WTC11 (cell line): ENCODE measurements at regions not wholly inside any gene's neighbourhood (a gene's known extent, or its start where the extent isn't known, plus 50 kb on each side); places are given as distances from the start of the nearest gene placed in this dataset.

Experiments
- ATAC-seq: fragments of 200-7000 bp; cut with Tn5 transposase; 2 replicates; pipeline ENCODE4 v1.10.0; 2021; ENCODE audit warnings: mild to moderate bottlenecking, moderate library complexity
- CTCF ChIA-PET: fragments of 300-600 bp; sonication (Branson Sonifier 250); formaldehyde crosslinking; loops from one replicate; lab custom pipeline; 2021; ENCODE audit warnings: antibody characterized with exemption; lab: Charles Lee
- POLR2A ChIA-PET: fragments of 350-600 bp; sonication (Branson Sonifier 250); formaldehyde crosslinking; loops from one replicate; lab custom pipeline; 2021; ENCODE audit warnings: antibody characterized with exemption; lab: Charles Lee
- DNase-seq: peaks from one replicate; pipeline ENCODE4 v3.0.0; 2021; ENCODE audit warnings: low spot score
- H3K27ac Mint-ChIP-seq: 2 replicates; pipeline ENCODE4 v1.8.0; 2021; ENCODE audit warnings: mixed read lengths
- H3K27me3 Mint-ChIP-seq: 2 replicates; pipeline ENCODE4 v1.8.0; 2021; ENCODE audit warnings: low read depth, mild to moderate bottlenecking, moderate library complexity, mixed read lengths
- H3K36me3 Mint-ChIP-seq: 2 replicates; pipeline ENCODE4 v1.8.0; 2021; ENCODE audit warnings: mixed read lengths
- H3K4me1 Mint-ChIP-seq: 2 replicates; pipeline ENCODE4 v1.8.0; 2022; ENCODE audit warnings: mixed read lengths
- H3K4me3 Mint-ChIP-seq: 2 replicates; pipeline ENCODE4 v1.8.0; 2021; ENCODE audit warnings: mild to moderate bottlenecking, moderate library complexity, mixed read lengths
- H3K9me3 Mint-ChIP-seq: 2 replicates; pipeline ENCODE4 v1.8.0; 2021; ENCODE audit warnings: mixed read lengths
- CBFB ChIP-seq: sonication (generic); formaldehyde crosslinking; IDR thresholded peaks from 2 replicates; pipeline ENCODE4 v1.8.1; 2022; ENCODE audit warnings: mild to moderate bottlenecking, low read depth, missing genetic modification reagents
- E2F1 ChIP-seq: sonication (generic); formaldehyde crosslinking; IDR thresholded peaks from 2 replicates; pipeline ENCODE4 v1.8.0; 2022; ENCODE audit warnings: mild to moderate bottlenecking, missing genetic modification reagents
- E2F4 ChIP-seq: sonication (generic); formaldehyde crosslinking; IDR thresholded peaks from 2 replicates; pipeline ENCODE4 v1.8.1; 2022; ENCODE audit warnings: low read depth, mild to moderate bottlenecking, moderate library complexity, missing genetic modification reagents, borderline replicate concordance
- ETV6 ChIP-seq: sonication (generic); formaldehyde crosslinking; IDR thresholded peaks from 2 replicates; pipeline ENCODE4 v1.8.1; 2022; ENCODE audit warnings: mild to moderate bottlenecking, missing genetic modification reagents
- FOXK1 ChIP-seq: sonication (generic); formaldehyde crosslinking; IDR thresholded peaks from 2 replicates; pipeline ENCODE4 v1.8.0; 2022; ENCODE audit warnings: mild to moderate bottlenecking, moderate library complexity, missing genetic modification reagents
- GABPB1 ChIP-seq: sonication (generic); formaldehyde crosslinking; IDR thresholded peaks from 2 replicates; pipeline ENCODE4 v1.8.1; 2023; ENCODE audit warnings: mild to moderate bottlenecking, missing genetic modification reagents
- GTF2I ChIP-seq: fragments of 250-450 bp; sonication (Bioruptor Pico); conservative IDR thresholded peaks from 2 replicates; pipeline ENCODE4 v1.4.0; 2021; ENCODE audit warnings: mild to moderate bottlenecking
- IRF1 ChIP-seq: sonication (generic); formaldehyde crosslinking; IDR thresholded peaks from 2 replicates; pipeline ENCODE4 v1.8.0; 2023; ENCODE audit warnings: missing genetic modification reagents
- IRF2 ChIP-seq: sonication (generic); formaldehyde crosslinking; IDR thresholded peaks from 2 replicates; pipeline ENCODE4 v1.8.0; 2022; ENCODE audit warnings: low read depth, missing genetic modification reagents, borderline replicate concordance
- JAZF1 ChIP-seq: fragments of 250-450 bp; sonication (Bioruptor Pico); IDR thresholded peaks from 2 replicates; pipeline ENCODE4 v1.9.0; 2021; ENCODE audit warnings: moderate library complexity, mild to moderate bottlenecking, inconsistent platforms
- JUN ChIP-seq: sonication (generic); formaldehyde crosslinking; IDR thresholded peaks from 2 replicates; pipeline ENCODE4 v1.8.0; 2023; ENCODE audit warnings: mild to moderate bottlenecking, missing genetic modification reagents
- MXD4 ChIP-seq: fragments of 250-450 bp; sonication (Bioruptor Pico); IDR thresholded peaks from 2 replicates; pipeline ENCODE4 v1.8.0; 2021; ENCODE audit warnings: mild to moderate bottlenecking, moderate library complexity, borderline replicate concordance
- NR1H2 ChIP-seq: sonication (generic); formaldehyde crosslinking; IDR thresholded peaks from 2 replicates; pipeline ENCODE4 v1.9.0; 2021; ENCODE audit warnings: mild to moderate bottlenecking, moderate library complexity, missing genetic modification reagents
- NR3C1 ChIP-seq: sonication (generic); formaldehyde crosslinking; conservative IDR thresholded peaks from 2 replicates; pipeline ENCODE4 v1.8.1; 2023; ENCODE audit warnings: low read depth, mild to moderate bottlenecking, missing genetic modification reagents
- RELA ChIP-seq: sonication (generic); formaldehyde crosslinking; IDR thresholded peaks from 2 replicates; pipeline ENCODE4 v1.8.1; 2022; ENCODE audit warnings: missing genetic modification reagents, mild to moderate bottlenecking, borderline replicate concordance
- RORB ChIP-seq: fragments of 250-450 bp; sonication (Bioruptor Pico); IDR thresholded peaks from 2 replicates; pipeline ENCODE4 v1.9.0; 2021; ENCODE audit warnings: mild to moderate bottlenecking
- SMAD3 ChIP-seq: sonication (generic); formaldehyde crosslinking; IDR thresholded peaks from 2 replicates; pipeline ENCODE4 v1.8.0; 2022; ENCODE audit warnings: missing genetic modification reagents, mild to moderate bottlenecking, borderline replicate concordance
- SMAD4 ChIP-seq: sonication (generic); formaldehyde crosslinking; IDR thresholded peaks from 2 replicates; pipeline ENCODE4 v1.8.0; 2022; ENCODE audit warnings: mild to moderate bottlenecking, missing genetic modification reagents
- SP1 ChIP-seq: sonication (generic); formaldehyde crosslinking; conservative IDR thresholded peaks from 2 replicates; pipeline ENCODE4 v1.8.1; 2022; ENCODE audit warnings: missing genetic modification reagents
- TEAD1 ChIP-seq: sonication (generic); formaldehyde crosslinking; IDR thresholded peaks from 2 replicates; pipeline ENCODE4 v1.8.0; 2022; ENCODE audit warnings: mild to moderate bottlenecking, missing genetic modification reagents
- TF ChIP-seq, protein P1 (sequence below): sonication (generic); formaldehyde crosslinking; IDR thresholded peaks from 2 replicates; pipeline ENCODE4 v1.8.1; 2023; ENCODE audit warnings: mild to moderate bottlenecking, moderate library complexity, missing genetic modification reagents
- TF ChIP-seq, protein P2 (sequence below): sonication (generic); formaldehyde crosslinking; IDR thresholded peaks from 2 replicates; pipeline ENCODE4 v1.8.0; 2022; ENCODE audit warnings: mild to moderate bottlenecking, missing genetic modification reagents
- TF ChIP-seq, protein P3 (sequence below): sonication (generic); formaldehyde crosslinking; conservative IDR thresholded peaks from 2 replicates; pipeline ENCODE4 v1.8.1; 2023; ENCODE audit warnings: mild to moderate bottlenecking, low read depth, missing genetic modification reagents, moderate library complexity

DNA sequence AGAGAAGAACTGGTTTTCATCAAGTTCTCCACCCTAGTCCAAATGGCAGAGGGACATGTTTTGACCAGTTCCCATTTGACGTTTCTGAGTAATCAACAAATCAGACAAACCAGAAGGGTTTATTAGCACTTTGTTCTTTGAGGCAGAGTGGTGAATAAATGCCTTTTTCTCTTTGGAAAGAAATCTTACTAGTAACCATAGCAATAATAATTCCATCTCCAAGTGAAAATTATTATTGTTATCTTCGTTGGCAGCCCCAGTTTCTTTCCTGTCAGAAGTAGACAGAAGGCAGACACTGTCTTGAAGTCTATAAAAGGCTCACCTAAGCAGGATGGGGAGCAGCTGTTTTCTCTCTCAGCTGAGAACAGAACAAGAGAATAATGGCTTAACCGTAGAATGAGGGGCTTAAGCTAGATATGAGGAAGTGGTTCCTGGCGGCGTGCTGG is 391.6 kb downstream of the PBX1 start:
- ChIA-PET POLR2A (interaction anchor here (0.5 kb wide), 1 partner anchor 249 kb away, joined by 3 read pairs; no protein-coding TSS in a partner anchor), CTCF (interaction anchor here (0.7 to 1.0 kb wide), 3 partner anchors 20 to 28 kb away, joined by 3 to 5 read pairs (median 4); no protein-coding TSS in a partner anchor)

DNA sequence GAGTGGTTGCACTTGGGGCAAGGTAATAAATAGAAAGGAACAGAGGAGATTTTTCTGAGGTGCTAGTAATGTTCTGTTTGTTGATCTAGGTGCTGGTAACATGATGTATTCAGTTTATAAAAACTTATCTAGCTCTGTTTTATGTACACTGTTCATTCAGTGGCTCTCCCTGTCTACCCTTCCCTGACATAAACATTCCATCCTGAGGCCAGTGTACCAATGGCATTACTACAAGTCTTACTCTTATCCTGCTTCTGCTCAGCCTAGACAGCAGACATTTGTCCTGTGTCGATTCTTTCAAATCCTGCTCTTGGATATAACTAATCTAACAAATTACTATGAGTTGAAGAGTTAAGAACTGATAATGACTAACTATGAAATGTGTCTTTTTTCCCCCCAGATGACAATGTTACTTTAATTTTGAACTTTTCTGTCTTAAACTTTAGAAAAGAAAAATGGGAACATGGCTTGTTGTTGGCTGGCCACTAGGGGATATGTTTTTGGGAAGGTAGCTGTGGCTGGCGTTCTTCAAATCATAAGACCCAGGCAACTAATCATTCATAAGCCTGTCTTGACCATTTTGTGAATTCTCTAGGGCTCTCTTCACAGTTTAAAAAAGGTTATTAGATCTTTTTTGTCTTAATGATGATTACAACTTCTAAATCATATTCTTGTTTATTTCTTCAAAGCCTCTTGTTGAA is 390.9 kb downstream of the PBX1 start:
- TF ChIP-seq FOXK1 (CRISPR knock-in tag), result no peak
- TF ChIP-seq SMAD3 (CRISPR knock-in tag), result no peak
- Mint-ChIP-seq H3K4me1 (peaks cover 12% of the 10 kb centered on the region), H3K27me3 (no peaks in the 10 kb centered on the region; the same call in 1 of the 2 replicates), H3K4me3 (no peak overlapping the region), H3K9me3 (peaks cover 33% of the 10 kb centered on the region), H3K27ac (no peak overlapping the region), H3K36me3 (peaks cover 22% of the 10 kb centered on the region)
- DNase-seq, result no peak
- ChIA-PET CTCF (interaction anchor here (0.7 to 1.0 kb wide), 3 partner anchors 20 to 28 kb away, joined by 3 to 5 read pairs (median 4); no protein-coding TSS in a partner anchor), POLR2A (interaction anchor here (0.5 kb wide), 1 partner anchor 249 kb away, joined by 3 read pairs; no protein-coding TSS in a partner anchor)
- ATAC-seq, result no peak

More for the DNA sequence above, 391.6 kb downstream of the PBX1 start:
- H3K9me3 Mint-ChIP-seq, result peaks cover 33% of the 10 kb centered on the region
- no peak overlapping the region for H3K27ac Mint-ChIP-seq
- H3K36me3 Mint-ChIP-seq, result peaks cover 22% of the 10 kb centered on the region
- H3K4me3 Mint-ChIP-seq, result no peak overlapping the region
- no peaks in the 10 kb centered on the region; the same call in 1 of the 2 replicates for H3K27me3 Mint-ChIP-seq
- DNase-seq (no peak), ATAC-seq (no peak)
- peaks cover 12% of the 10 kb centered on the region for H3K4me1 Mint-ChIP-seq
- TF ChIP-seq E2F4 (CRISPR knock-in tag), result no peak
- no peak for TF ChIP-seq SP1 (CRISPR knock-in tag)
- TF ChIP-seq, protein P1, sequence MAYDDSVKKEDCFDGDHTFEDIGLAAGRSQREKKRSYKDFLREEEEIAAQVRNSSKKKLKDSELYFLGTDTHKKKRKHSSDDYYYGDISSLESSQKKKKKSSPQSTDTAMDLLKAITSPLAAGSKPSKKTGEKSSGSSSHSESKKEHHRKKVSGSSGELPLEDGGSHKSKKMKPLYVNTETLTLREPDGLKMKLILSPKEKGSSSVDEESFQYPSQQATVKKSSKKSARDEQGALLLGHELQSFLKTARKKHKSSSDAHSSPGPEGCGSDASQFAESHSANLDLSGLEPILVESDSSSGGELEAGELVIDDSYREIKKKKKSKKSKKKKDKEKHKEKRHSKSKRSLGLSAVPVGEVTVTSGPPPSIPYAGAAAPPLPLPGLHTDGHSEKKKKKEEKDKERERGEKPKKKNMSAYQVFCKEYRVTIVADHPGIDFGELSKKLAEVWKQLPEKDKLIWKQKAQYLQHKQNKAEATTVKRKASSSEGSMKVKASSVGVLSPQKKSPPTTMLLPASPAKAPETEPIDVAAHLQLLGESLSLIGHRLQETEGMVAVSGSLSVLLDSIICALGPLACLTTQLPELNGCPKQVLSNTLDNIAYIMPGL (CRISPR knock-in tag), result no peak
- no peak for TF ChIP-seq SMAD4 (CRISPR knock-in tag)
- no peak for TF ChIP-seq MXD4 (CRISPR knock-in tag)
- no peak for TF ChIP-seq JAZF1 (CRISPR knock-in tag)
- no peak for TF ChIP-seq ETV6 (CRISPR knock-in tag)
- TF ChIP-seq GABPB1 (CRISPR knock-in tag), result no peak
- no peak for TF ChIP-seq IRF2
- TF ChIP-seq E2F1, result no peak
- TF ChIP-seq, protein P2, sequence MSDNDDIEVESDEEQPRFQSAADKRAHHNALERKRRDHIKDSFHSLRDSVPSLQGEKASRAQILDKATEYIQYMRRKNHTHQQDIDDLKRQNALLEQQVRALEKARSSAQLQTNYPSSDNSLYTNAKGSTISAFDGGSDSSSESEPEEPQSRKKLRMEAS (CRISPR knock-in tag), result no peak
- TF ChIP-seq NR3C1 (CRISPR knock-in tag), result no peak
- no peak for TF ChIP-seq NR1H2 (CRISPR knock-in tag)

DNA sequence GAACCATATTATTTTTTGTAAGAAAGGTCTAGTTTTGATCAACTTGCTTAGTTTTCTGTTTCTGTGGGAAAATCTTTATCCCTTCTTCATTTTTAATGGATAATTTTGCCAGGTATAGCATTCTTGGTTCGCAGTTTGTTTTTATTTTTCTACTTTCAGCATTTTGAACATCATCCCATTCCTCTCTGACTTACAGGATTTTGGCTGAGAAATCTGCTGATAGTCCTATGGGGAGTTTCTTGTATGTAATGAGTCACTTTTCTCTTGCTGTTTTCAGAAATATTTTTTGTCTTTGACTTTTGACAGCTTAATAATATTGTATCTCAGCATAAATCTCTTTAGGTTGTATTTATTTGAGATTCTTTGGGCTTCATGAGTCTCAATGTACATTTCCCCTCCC is 389.1 kb downstream of the PBX1 start:
- Mint-ChIP-seq H3K9me3 (peaks cover 33% of the 10 kb centered on the region), H3K27ac (no peak overlapping the region), H3K27me3 (no peaks in the 10 kb centered on the region; the same call in 1 of the 2 replicates), H3K4me3 (no peak overlapping the region), H3K4me1 (peaks cover 12% of the 10 kb centered on the region), H3K36me3 (peaks cover 22% of the 10 kb centered on the region)
- DNase-seq (no peak), ATAC-seq (no peak)
- ChIA-PET CTCF (no interaction called here), POLR2A (no interaction called here)
- TF ChIP-seq IRF1 (CRISPR knock-in tag) (no peak), GTF2I (CRISPR knock-in tag) (no peak), CBFB (CRISPR knock-in tag) (no peak), RELA (CRISPR knock-in tag) (no peak), TEAD1 (CRISPR knock-in tag) (no peak), FOXK1 (CRISPR knock-in tag) (no peak), RORB (CRISPR knock-in tag) (no peak), JUN (CRISPR knock-in tag) (no peak)
- TF ChIP-seq, protein P3, sequence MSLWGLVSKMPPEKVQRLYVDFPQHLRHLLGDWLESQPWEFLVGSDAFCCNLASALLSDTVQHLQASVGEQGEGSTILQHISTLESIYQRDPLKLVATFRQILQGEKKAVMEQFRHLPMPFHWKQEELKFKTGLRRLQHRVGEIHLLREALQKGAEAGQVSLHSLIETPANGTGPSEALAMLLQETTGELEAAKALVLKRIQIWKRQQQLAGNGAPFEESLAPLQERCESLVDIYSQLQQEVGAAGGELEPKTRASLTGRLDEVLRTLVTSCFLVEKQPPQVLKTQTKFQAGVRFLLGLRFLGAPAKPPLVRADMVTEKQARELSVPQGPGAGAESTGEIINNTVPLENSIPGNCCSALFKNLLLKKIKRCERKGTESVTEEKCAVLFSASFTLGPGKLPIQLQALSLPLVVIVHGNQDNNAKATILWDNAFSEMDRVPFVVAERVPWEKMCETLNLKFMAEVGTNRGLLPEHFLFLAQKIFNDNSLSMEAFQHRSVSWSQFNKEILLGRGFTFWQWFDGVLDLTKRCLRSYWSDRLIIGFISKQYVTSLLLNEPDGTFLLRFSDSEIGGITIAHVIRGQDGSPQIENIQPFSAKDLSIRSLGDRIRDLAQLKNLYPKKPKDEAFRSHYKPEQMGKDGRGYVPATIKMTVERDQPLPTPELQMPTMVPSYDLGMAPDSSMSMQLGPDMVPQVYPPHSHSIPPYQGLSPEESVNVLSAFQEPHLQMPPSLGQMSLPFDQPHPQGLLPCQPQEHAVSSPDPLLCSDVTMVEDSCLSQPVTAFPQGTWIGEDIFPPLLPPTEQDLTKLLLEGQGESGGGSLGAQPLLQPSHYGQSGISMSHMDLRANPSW (CRISPR knock-in tag), result no peak
